Suprapubic skin (tissue), 3 donors: ENCODE measurements at regions not wholly inside any gene's neighbourhood (a gene's known extent, or its start where the extent isn't known, plus 50 kb on each side); places are given as distances from the start of the nearest gene placed in this dataset.

Experiments
- CTCF ChIP-seq, 2 donors: fragments of 200-600 bp in 1 of 2; fragments of 450-650 bp in 1 of 2; sonication (generic) in 1 of 2; IDR thresholded peaks; one replicate each; pipeline ENCODE4 v1.5.1; 2016 to 2019; ENCODE audit warnings: antibody characterized with exemption in 2 of 2, mild to moderate bottlenecking in 1 of 2, moderate library complexity in 1 of 2
- POLR2A ChIP-seq, 2 donors: fragments of 450-650 bp; IDR thresholded peaks; one replicate each; pipeline ENCODE4 v1.6.1; 2017; ENCODE audit warnings: antibody characterized with exemption in 2 of 2, mild to moderate bottlenecking in 2 of 2, moderate library complexity in 2 of 2

GRCh38 chr15:93865586-93865985 is 365.8 kb upstream of the MCTP2 start:
- TF ChIP-seq CTCF (IDR thresholded peaks at IDR 0.05) (no peak), POLR2A (IDR thresholded peaks at IDR 0.05) (no peak)
